ENCODE measurements at regions not wholly inside any gene's neighbourhood (a gene's known extent, or its start where the extent isn't known, plus 50 kb on each side); places are given as distances from the start of the nearest gene placed in this dataset.

DNA sequence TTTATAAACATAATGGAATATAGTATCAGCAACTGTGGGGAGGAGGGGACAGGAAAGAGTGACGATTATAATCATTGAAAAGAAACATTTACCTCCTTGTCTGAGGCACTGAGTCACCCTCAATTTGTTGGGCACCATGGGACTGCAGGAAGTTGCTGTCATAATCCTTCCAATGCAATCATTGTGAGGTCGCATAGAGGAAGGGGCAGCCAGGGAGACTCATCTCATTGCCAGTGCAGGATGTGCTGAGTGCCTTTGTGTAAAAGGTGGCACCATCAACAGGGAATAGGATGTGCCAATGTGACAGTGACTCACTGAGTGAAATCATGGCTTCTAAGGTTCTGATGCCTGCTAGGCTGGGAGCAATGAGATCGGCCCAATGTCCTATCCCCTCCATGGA lies 300.4 kb upstream of the ADAMTS9 start:
- Mint-ChIP-seq H3K4me1 (peaks cover 13% of the 10 kb centered on the region), H3K9me3 (no peaks in the 10 kb centered on the region), H3K27ac (no peak overlapping the region), H3K36me3 (ENCODE audit: low read depth) (no peaks in the 10 kb centered on the region), H3K27me3 (ENCODE audit: insufficient read depth, low read depth, poor library complexity) (peaks cover 2% of the 10 kb centered on the region), H3K4me3 (no peak overlapping the region)
- Histone ChIP-seq H3K27me3 (ENCODE audit: insufficient read depth) (no peaks in the 10 kb centered on the region), H3K4me2 (no peak overlapping the region), H2AFZ (no peak overlapping the region; the same call in 1 of the 2 replicates), H3K36me3 (ENCODE audit: insufficient read depth) (no peaks in the 10 kb centered on the region), H3F3A (replicated peaks; ENCODE audit: low read depth) (no peaks in the 10 kb centered on the region), H3K4me1 (ENCODE audit: insufficient read depth) (peaks cover 9% of the 10 kb centered on the region; the same call in 1 of the 2 replicates), H3K4me3 (no peak overlapping the region), H4K20me1 (replicated peaks; ENCODE audit: insufficient read depth) (no peaks in the 10 kb centered on the region), H3K9me2 (ENCODE audit: insufficient read depth) (no peaks in the 10 kb centered on the region; the same call in 1 of the 2 replicates), H3K79me2 (replicated peaks; ENCODE audit: insufficient read depth) (no peaks in the 10 kb centered on the region), H3K27ac (ENCODE audit: low read depth) (no peak overlapping the region)
- no peak for ATAC-seq
- TF ChIP-seq STAT1 (IDR thresholded peaks at IDR 0.05; ENCODE audit: unreplicated experiment) (no peak), NANOG (IDR thresholded peaks at IDR 0.05; ENCODE audit: borderline replicate concordance) (no peak), JUNB (IDR thresholded peaks at IDR 0.05; ENCODE audit: unreplicated experiment) (no peak), POLR2AphosphoS5 (IDR thresholded peaks at IDR 0.05; ENCODE audit: low read depth) (no peak), EZH2phosphoT487 (IDR thresholded peaks at IDR 0.05; ENCODE audit: unreplicated experiment) (no peak), EZH2 (IDR thresholded peaks at IDR 0.05; ENCODE audit: low read depth, unreplicated experiment) (no peak), ZNF331 (CRISPR knock-in tag; IDR thresholded peaks at IDR 0.05; ENCODE audit: low read depth) (no peak)
- TF ChIP-seq, protein P1, sequence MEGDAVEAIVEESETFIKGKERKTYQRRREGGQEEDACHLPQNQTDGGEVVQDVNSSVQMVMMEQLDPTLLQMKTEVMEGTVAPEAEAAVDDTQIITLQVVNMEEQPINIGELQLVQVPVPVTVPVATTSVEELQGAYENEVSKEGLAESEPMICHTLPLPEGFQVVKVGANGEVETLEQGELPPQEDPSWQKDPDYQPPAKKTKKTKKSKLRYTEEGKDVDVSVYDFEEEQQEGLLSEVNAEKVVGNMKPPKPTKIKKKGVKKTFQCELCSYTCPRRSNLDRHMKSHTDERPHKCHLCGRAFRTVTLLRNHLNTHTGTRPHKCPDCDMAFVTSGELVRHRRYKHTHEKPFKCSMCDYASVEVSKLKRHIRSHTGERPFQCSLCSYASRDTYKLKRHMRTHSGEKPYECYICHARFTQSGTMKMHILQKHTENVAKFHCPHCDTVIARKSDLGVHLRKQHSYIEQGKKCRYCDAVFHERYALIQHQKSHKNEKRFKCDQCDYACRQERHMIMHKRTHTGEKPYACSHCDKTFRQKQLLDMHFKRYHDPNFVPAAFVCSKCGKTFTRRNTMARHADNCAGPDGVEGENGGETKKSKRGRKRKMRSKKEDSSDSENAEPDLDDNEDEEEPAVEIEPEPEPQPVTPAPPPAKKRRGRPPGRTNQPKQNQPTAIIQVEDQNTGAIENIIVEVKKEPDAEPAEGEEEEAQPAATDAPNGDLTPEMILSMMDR (conservative IDR thresholded peaks at IDR 0.05; ENCODE audit: low read depth in 2 of 2): no peak
- TF ChIP-seq, protein P2, sequence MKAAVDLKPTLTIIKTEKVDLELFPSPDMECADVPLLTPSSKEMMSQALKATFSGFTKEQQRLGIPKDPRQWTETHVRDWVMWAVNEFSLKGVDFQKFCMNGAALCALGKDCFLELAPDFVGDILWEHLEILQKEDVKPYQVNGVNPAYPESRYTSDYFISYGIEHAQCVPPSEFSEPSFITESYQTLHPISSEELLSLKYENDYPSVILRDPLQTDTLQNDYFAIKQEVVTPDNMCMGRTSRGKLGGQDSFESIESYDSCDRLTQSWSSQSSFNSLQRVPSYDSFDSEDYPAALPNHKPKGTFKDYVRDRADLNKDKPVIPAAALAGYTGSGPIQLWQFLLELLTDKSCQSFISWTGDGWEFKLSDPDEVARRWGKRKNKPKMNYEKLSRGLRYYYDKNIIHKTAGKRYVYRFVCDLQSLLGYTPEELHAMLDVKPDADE (IDR thresholded peaks at IDR 0.05): no peak
- TF ChIP-seq, protein P3, sequence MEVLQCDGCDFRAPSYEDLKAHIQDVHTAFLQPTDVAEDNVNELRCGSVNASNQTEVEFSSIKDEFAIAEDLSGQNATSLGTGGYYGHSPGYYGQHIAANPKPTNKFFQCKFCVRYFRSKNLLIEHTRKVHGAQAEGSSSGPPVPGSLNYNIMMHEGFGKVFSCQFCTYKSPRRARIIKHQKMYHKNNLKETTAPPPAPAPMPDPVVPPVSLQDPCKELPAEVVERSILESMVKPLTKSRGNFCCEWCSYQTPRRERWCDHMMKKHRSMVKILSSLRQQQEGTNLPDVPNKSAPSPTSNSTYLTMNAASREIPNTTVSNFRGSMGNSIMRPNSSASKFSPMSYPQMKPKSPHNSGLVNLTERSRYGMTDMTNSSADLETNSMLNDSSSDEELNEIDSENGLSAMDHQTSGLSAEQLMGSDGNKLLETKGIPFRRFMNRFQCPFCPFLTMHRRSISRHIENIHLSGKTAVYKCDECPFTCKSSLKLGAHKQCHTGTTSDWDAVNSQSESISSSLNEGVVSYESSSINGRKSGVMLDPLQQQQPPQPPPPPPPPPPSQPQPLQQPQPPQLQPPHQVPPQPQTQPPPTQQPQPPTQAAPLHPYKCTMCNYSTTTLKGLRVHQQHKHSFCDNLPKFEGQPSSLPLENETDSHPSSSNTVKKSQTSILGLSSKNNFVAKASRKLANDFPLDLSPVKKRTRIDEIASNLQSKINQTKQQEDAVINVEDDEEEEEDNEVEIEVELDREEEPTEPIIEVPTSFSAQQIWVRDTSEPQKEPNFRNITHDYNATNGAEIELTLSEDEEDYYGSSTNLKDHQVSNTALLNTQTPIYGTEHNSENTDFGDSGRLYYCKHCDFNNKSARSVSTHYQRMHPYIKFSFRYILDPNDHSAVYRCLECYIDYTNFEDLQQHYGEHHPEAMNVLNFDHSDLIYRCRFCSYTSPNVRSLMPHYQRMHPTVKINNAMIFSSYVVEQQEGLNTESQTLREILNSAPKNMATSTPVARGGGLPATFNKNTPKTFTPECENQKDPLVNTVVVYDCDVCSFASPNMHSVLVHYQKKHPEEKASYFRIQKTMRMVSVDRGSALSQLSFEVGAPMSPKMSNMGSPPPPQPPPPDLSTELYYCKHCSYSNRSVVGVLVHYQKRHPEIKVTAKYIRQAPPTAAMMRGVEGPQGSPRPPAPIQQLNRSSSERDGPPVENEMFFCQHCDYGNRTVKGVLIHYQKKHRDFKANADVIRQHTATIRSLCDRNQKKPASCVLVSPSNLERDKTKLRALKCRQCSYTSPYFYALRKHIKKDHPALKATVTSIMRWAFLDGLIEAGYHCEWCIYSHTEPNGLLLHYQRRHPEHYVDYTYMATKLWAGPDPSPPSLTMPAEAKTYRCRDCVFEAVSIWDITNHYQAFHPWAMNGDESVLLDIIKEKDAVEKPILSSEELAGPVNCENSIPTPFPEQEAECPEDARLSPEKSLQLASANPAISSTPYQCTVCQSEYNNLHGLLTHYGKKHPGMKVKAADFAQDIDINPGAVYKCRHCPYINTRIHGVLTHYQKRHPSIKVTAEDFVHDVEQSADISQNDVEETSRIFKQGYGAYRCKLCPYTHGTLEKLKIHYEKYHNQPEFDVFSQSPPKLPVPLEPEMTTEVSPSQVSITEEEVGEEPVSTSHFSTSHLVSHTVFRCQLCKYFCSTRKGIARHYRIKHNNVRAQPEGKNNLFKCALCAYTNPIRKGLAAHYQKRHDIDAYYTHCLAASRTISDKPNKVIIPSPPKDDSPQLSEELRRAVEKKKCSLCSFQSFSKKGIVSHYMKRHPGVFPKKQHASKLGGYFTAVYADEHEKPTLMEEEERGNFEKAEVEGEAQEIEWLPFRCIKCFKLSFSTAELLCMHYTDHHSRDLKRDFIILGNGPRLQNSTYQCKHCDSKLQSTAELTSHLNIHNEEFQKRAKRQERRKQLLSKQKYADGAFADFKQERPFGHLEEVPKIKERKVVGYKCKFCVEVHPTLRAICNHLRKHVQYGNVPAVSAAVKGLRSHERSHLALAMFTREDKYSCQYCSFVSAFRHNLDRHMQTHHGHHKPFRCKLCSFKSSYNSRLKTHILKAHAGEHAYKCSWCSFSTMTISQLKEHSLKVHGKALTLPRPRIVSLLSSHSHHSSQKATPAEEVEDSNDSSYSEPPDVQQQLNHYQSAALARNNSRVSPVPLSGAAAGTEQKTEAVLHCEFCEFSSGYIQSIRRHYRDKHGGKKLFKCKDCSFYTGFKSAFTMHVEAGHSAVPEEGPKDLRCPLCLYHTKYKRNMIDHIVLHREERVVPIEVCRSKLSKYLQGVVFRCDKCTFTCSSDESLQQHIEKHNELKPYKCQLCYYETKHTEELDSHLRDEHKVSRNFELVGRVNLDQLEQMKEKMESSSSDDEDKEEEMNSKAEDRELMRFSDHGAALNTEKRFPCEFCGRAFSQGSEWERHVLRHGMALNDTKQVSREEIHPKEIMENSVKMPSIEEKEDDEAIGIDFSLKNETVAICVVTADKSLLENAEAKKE (CRISPR knock-in tag; IDR thresholded peaks at IDR 0.05): no peak
- DNase-seq (ENCODE audit: low spot score): no peak
